Activated CD4-positive, alpha-beta memory T cell treated with anti-CD3 and anti-CD28 coated beads for 36 hours (primary cell): ENCODE measurements at regions not wholly inside any gene's neighbourhood (a gene's known extent, or its start where the extent isn't known, plus 50 kb on each side); places are given as distances from the start of the nearest gene placed in this dataset.

Source experiments
- CTCF ChIA-PET: fragments of 350-600 bp; sonication (Branson Sonifier 250); formaldehyde crosslinking; loops from one replicate; lab custom pipeline; 2021; ENCODE audit warnings: antibody characterized with exemption, inconsistent platforms; lab: Charles Lee
- POLR2A ChIA-PET: fragments of 350-600 bp; sonication (Branson Sonifier 250); formaldehyde crosslinking; loops from one replicate; lab custom pipeline; 2021; ENCODE audit warnings: antibody characterized with exemption; lab: Charles Lee
- DNase-seq: peaks from one replicate; pipeline ENCODE4 v3.0.0-alpha.2; 2020
- H3K27ac Mint-ChIP-seq: one replicate; pipeline ENCODE4 v1.8.0; 2021; ENCODE audit warnings: mixed read lengths
- H3K27me3 Mint-ChIP-seq: one replicate; pipeline ENCODE4 v1.8.0; 2021; ENCODE audit warnings: mixed read lengths
- H3K36me3 Mint-ChIP-seq: one replicate; pipeline ENCODE4 v1.8.0; 2021; ENCODE audit warnings: mixed read lengths
- H3K4me1 Mint-ChIP-seq: one replicate; pipeline ENCODE4 v1.8.0; 2021; ENCODE audit warnings: low read depth, mixed read lengths
- H3K4me3 Mint-ChIP-seq: one replicate; pipeline ENCODE4 v1.8.0; 2021; ENCODE audit warnings: mild to moderate bottlenecking, mixed read lengths
- H3K9me3 Mint-ChIP-seq: one replicate; pipeline ENCODE4 v1.8.0; 2021; ENCODE audit warnings: mixed read lengths
- intact Hi-C: fragments of 100-400 bp; cut with micrococcal nuclease; formaldehyde crosslinking; loops from one replicate; pipeline ENCODE4 v1.15.1; 2023

DNA sequence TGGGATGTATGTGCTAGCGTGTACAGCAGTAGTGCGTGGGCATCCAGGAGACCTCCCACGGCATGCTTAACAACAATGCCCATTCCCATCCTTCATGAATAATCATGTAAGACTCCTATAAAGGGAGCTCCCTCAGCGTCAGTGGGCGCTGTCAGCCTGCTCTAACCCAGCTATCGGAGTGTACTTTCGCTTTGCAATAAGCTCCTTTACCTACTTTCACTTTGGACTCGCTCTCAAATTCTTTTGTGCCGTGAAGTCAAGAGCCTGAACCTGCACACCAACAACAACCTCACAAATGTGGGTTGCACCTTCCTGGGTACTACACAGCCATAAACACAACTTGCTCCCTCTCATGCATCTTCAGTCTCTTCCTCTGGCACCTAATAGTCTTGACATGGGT is 114.8 kb upstream of the PAXBP1 start:
- ChIA-PET POLR2A (no interaction called here), CTCF (interaction anchor here (0.9 to 2.7 kb wide), 5 partner anchors 10 to 108 kb away, joined by 3 to 8 read pairs (median 4); no protein-coding TSS in a partner anchor)
- Mint-ChIP-seq H3K4me3 (peak overlapping the region; percentile 74), H3K9me3 (no peaks in the 10 kb centered on the region), H3K27ac (no peak overlapping the region), H3K27me3 (peaks cover 3% of the 10 kb centered on the region), H3K4me1 (peaks cover 17% of the 10 kb centered on the region), H3K36me3 (no peaks in the 10 kb centered on the region)
- peak; percentile 44 for DNase-seq
- intact Hi-C loops, result no loop called here

DNA sequence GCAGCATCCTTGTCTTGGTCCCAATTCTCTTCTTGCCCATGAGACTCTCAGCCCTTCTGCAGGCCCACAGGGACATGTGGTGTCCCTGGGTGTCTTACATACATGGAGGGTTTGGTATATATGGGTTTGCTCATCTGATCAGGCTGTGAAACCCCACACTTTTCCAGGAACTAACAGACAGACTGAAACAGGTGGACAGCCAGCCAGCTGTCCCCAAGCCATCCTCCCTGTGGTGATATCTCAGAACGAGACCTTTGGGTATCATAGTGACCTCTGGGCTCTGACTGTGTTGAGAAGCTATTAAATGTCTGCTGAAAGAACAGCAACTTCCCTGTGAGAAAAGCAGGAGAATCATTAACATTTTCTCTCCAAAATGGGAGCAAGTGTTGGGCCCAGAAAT is 115.5 kb upstream of the PAXBP1 start:
- Mint-ChIP-seq H3K4me1 (peaks cover 17% of the 10 kb centered on the region), H3K9me3 (no peaks in the 10 kb centered on the region), H3K4me3 (peak overlapping the region; percentile 74), H3K36me3 (no peaks in the 10 kb centered on the region), H3K27ac (no peak overlapping the region), H3K27me3 (peaks cover 3% of the 10 kb centered on the region)
- ChIA-PET CTCF (interaction anchor here (0.9 to 2.7 kb wide), 5 partner anchors 11 to 107 kb away, joined by 3 to 8 read pairs (median 4); no protein-coding TSS in a partner anchor), POLR2A (no interaction called here)
- intact Hi-C loops, result no loop called here
- DNase-seq, result no peak

DNA sequence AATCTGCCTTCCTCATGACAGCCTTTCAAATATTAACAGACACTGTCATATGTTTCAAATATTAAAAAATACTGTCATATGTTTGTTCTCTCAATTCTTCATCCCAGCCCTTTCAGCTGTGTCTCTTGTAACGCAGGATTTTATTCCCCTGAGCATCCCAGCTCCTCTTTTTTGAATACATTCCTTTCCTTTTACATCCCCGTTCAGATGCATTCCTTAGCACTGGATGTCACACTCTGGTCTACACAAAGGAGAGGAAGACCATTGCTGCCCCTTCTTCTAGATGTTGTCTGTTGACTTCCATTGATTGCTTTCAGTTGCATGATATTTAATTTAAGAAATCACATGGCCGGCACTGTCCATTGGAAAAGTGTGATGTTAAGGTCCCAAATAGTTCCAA is 117.4 kb upstream of the PAXBP1 start:
- H3K9me3 Mint-ChIP-seq, result no peaks in the 10 kb centered on the region
- CTCF ChIA-PET, result no interaction called here
- DNase-seq, result no peak
- H3K27ac Mint-ChIP-seq, result no peak overlapping the region
- H3K4me1 Mint-ChIP-seq, result peaks cover 17% of the 10 kb centered on the region
- H3K27me3 Mint-ChIP-seq, result peaks cover 3% of the 10 kb centered on the region
- intact Hi-C loops, result no loop called here
- no peak overlapping the region for H3K4me3 Mint-ChIP-seq
- POLR2A ChIA-PET, result no interaction called here
- H3K36me3 Mint-ChIP-seq, result no peaks in the 10 kb centered on the region

- H3K9me3 Mint-ChIP-seq, result peaks cover 5% of the 10 kb centered on the region
- peaks cover 5% of the 10 kb centered on the region for H3K27me3 Mint-ChIP-seq
- no peak overlapping the region for H3K4me3 Mint-ChIP-seq
- H3K4me1 Mint-ChIP-seq, result peaks cover 17% of the 10 kb centered on the region
- intact Hi-C loops, result no loop called here
- POLR2A ChIA-PET, result no interaction called here
- H3K36me3 Mint-ChIP-seq, result no peaks in the 10 kb centered on the region
- no peak overlapping the region for H3K27ac Mint-ChIP-seq
- DNase-seq, result no peak
- CTCF ChIA-PET, result no interaction called here
These were observed 118.0 kb upstream of the PAXBP1 start for GRCh38 chr21:32889596-32889995.

- ChIA-PET CTCF (no interaction called here), POLR2A (no interaction called here)
- H3K27me3 Mint-ChIP-seq, result peaks cover 5% of the 10 kb centered on the region
- no peaks in the 10 kb centered on the region for H3K36me3 Mint-ChIP-seq
- H3K9me3 Mint-ChIP-seq, result peaks cover 16% of the 10 kb centered on the region
- H3K4me3 Mint-ChIP-seq, result no peak overlapping the region
- intact Hi-C loops, result no loop called here
- no peaks in the 10 kb centered on the region for H3K4me1 Mint-ChIP-seq
- no peak overlapping the region for H3K27ac Mint-ChIP-seq
- no peak for DNase-seq
These were observed 122.8 kb upstream of the PAXBP1 start for GRCh38 chr21:32894321-32894720.

DNA sequence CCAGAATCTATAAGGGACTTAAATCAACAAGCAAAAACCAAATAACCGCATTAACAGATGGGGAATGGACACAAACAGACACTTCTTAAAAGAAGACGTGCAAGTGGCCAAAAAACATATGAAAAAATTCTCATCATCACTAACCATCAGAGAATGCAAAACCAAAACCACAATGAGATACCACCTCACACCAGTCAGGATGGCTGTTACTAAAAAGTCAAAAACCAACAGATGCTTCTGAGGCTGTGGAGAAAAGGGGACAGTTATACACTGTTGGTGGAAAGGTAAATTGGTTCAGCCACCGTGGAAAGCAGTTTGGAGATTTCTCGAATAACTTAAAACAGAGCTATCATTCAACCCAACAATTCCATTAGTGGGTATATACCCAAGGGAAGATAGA is 124.9 kb upstream of the OLIG2 start:
- Mint-ChIP-seq H3K9me3 (peaks cover under 1% of the 10 kb centered on the region), H3K27ac (no peak overlapping the region), H3K27me3 (no peaks in the 10 kb centered on the region), H3K4me1 (no peaks in the 10 kb centered on the region), H3K4me3 (no peak overlapping the region), H3K36me3 (no peaks in the 10 kb centered on the region)
- ChIA-PET POLR2A (no interaction called here), CTCF (no interaction called here)
- DNase-seq, result no peak
- intact Hi-C loops, result no loop called here

GRCh38 chr21:32907521-32907920 is 118.2 kb upstream of the OLIG2 start:
- no peak overlapping the region for H3K4me3 Mint-ChIP-seq
- no peak overlapping the region for H3K27ac Mint-ChIP-seq
- CTCF ChIA-PET, result no interaction called here
- no peaks in the 10 kb centered on the region for H3K9me3 Mint-ChIP-seq
- no peak for DNase-seq
- H3K27me3 Mint-ChIP-seq, result no peaks in the 10 kb centered on the region
- no peaks in the 10 kb centered on the region for H3K36me3 Mint-ChIP-seq
- POLR2A ChIA-PET, result no interaction called here
- intact Hi-C loops, result no loop called here
- no peaks in the 10 kb centered on the region for H3K4me1 Mint-ChIP-seq

- no peaks in the 10 kb centered on the region for H3K9me3 Mint-ChIP-seq
- H3K27ac Mint-ChIP-seq, result no peak overlapping the region
- no peak for DNase-seq
- intact Hi-C loops, result no loop called here
- ChIA-PET POLR2A (no interaction called here), CTCF (no interaction called here)
- no peaks in the 10 kb centered on the region for H3K4me1 Mint-ChIP-seq
- H3K27me3 Mint-ChIP-seq, result no peaks in the 10 kb centered on the region
- H3K4me3 Mint-ChIP-seq, result no peak overlapping the region
- no peaks in the 10 kb centered on the region for H3K36me3 Mint-ChIP-seq
These were observed 117.2 kb upstream of the OLIG2 start for GRCh38 chr21:32908534-32908933.

DNA sequence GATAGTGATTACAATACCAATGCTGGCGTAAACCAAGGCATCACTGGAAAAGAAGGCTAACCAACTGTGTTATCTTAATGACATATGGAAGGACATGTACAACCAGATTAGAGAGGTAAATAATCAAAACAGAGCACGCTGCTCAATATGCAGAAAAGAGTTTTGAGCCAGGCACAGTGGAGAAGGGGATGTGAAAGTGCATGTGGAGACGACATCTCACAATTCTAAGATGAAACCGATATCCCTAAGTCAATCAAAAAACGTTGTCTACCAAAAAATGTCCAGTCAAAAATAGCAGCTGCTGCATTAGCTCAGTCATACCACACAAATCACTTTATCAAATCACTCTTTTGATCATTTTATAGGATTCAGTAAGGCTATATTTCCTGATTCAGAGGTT is 116.3 kb upstream of the OLIG2 start:
- ChIA-PET CTCF (interaction anchor here (0.9 kb wide), 1 partner anchor 23 kb away, joined by 4 read pairs; no protein-coding TSS in a partner anchor), POLR2A (no interaction called here)
- H3K4me1 Mint-ChIP-seq, result peaks cover 6% of the 10 kb centered on the region
- H3K27me3 Mint-ChIP-seq, result no peaks in the 10 kb centered on the region
- H3K9me3 Mint-ChIP-seq, result no peaks in the 10 kb centered on the region
- no peak overlapping the region for H3K4me3 Mint-ChIP-seq
- H3K36me3 Mint-ChIP-seq, result no peaks in the 10 kb centered on the region
- intact Hi-C loops, result no loop called here
- H3K27ac Mint-ChIP-seq, result no peak overlapping the region
- DNase-seq, result no peak

- H3K36me3 Mint-ChIP-seq, result no peaks in the 10 kb centered on the region
- no peak overlapping the region for H3K27ac Mint-ChIP-seq
- ChIA-PET CTCF (interaction anchor here (6.3 kb wide), 1 partner anchor 25 kb away, joined by 31 read pairs; no protein-coding TSS in a partner anchor), POLR2A (no interaction called here)
- H3K4me3 Mint-ChIP-seq, result no peak overlapping the region
- H3K9me3 Mint-ChIP-seq, result no peaks in the 10 kb centered on the region
- no peak for DNase-seq
- intact Hi-C loops, result no loop called here
- H3K4me1 Mint-ChIP-seq, result peaks cover 26% of the 10 kb centered on the region
- H3K27me3 Mint-ChIP-seq, result no peaks in the 10 kb centered on the region
These were observed 111.2 kb upstream of the OLIG2 start for GRCh38 chr21:32914424-32915039.

DNA sequence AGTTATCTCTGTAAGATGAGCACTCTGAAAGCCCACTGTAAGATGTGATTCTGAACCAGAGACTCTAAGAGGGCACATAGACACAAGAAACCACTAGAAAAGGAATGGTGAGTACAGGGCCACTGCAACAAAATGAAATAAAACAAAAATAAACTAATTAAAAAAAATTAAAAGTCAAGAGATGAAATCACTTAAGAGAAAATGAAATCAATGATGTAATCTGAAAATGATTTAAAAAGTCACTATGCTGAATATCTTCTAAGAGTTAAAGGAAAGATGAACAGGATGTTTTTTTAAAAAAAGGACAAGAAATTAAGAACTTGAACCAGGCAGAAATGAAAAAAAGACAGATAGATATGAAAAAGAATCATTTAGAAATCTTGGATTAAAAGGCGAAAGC is 110.6 kb upstream of the OLIG2 start:
- no peak overlapping the region for H3K4me3 Mint-ChIP-seq
- intact Hi-C loops, result no loop called here
- H3K27me3 Mint-ChIP-seq, result no peaks in the 10 kb centered on the region
- peaks cover 26% of the 10 kb centered on the region for H3K4me1 Mint-ChIP-seq
- no peaks in the 10 kb centered on the region for H3K9me3 Mint-ChIP-seq
- no peak for DNase-seq
- CTCF ChIA-PET, result interaction anchor here (6.3 kb wide), 1 partner anchor 25 kb away, joined by 31 read pairs; no protein-coding TSS in a partner anchor
- no peak overlapping the region for H3K27ac Mint-ChIP-seq
- POLR2A ChIA-PET, result no interaction called here
- H3K36me3 Mint-ChIP-seq, result no peaks in the 10 kb centered on the region

DNA sequence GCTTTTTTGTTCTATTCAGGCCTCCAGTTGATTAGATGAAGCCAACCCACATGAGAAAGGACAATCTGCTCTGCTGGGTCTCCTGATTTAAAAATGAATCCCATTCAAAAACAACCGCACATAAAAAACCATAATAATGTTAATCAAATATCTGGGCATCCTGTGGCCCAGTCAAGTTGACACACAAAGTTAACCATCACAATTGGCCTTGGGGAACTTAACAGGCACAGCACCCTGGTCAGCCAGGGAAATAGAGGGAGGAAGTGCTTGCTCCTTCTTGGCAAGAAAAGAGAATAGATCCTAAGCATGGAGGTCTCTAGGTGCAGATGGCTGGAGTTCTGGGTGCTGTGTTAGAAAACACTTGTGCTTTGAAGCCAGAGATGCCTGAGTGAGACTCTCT is 109.6 kb upstream of the OLIG2 start:
- intact Hi-C loops, result no loop called here
- Mint-ChIP-seq H3K4me3 (no peak overlapping the region), H3K27me3 (no peaks in the 10 kb centered on the region), H3K27ac (no peak overlapping the region), H3K9me3 (no peaks in the 10 kb centered on the region), H3K4me1 (peaks cover 26% of the 10 kb centered on the region), H3K36me3 (no peaks in the 10 kb centered on the region)
- CTCF ChIA-PET, result interaction anchor here (0.6 to 6.3 kb wide), 3 partner anchors 24 to 315 kb away, joined by 3 to 31 read pairs (median 6); no protein-coding TSS in a partner anchor
- POLR2A ChIA-PET, result no interaction called here
- DNase-seq, result no peak

GRCh38 chr21:32916522-32917099 is 109.1 kb upstream of the OLIG2 start:
- Mint-ChIP-seq H3K4me3 (no peak overlapping the region), H3K36me3 (no peaks in the 10 kb centered on the region), H3K27ac (no peak overlapping the region), H3K27me3 (peaks cover under 1% of the 10 kb centered on the region), H3K4me1 (peaks cover 26% of the 10 kb centered on the region), H3K9me3 (no peaks in the 10 kb centered on the region)
- intact Hi-C loops, result no loop called here
- POLR2A ChIA-PET, result no interaction called here
- peak; percentile 14 for DNase-seq
- CTCF ChIA-PET, result interaction anchor here (1.3 to 6.5 kb wide), 5 partner anchors 15 to 469 kb away, joined by 4 to 31 read pairs (median 6); no protein-coding TSS in a partner anchor
